Kidney (tissue), 13 donors: ENCODE measurements at regions not wholly inside any gene's neighbourhood (a gene's known extent, or its start where the extent isn't known, plus 50 kb on each side); places are given as distances from the start of the nearest gene placed in this dataset.

Experiments used
- DNase-seq, 5 donors: peaks; one replicate each; pipeline ENCODE4 v3.0.0-alpha.2; 2013 to 2020
- FAIRE-seq: peaks from 2 replicates; lab custom pipeline; 2012; peaks lifted over from hg19 to GRCh38; lab: Jason Lieb, UNC
- H3K27ac ChIP-seq, 2 donors: one replicate each; pipeline ENCODE4 v1.7.0; 2013; ENCODE audit warnings: low read depth in 2 of 2, low read length in 2 of 2, inconsistent platforms in 1 of 2
- H3K27me3 ChIP-seq: one replicate; pipeline ENCODE4 v1.7.1; 2013; ENCODE audit warnings: low read length, inconsistent platforms; ENCODE audit not compliant: control insufficient read depth, insufficient read depth
- H3K36me3 ChIP-seq, 3 donors: one replicate each; pipeline versions ENCODE4 v1.7.0 to v1.7.1; 2013; ENCODE audit warnings: low read length in 3 of 3, control low read depth in 1 of 3, inconsistent platforms in 1 of 3; ENCODE audit not compliant: insufficient read depth in 3 of 3, control insufficient read depth in 2 of 3
- H3K4me1 ChIP-seq, 3 donors: one replicate each; pipeline versions ENCODE4 v1.7.0 to v1.7.1; 2013; ENCODE audit warnings: low read length in 3 of 3, inconsistent platforms in 1 of 3, low read depth in 1 of 3; ENCODE audit not compliant: control insufficient read depth in 2 of 3, insufficient read depth in 2 of 3
- H3K4me3 ChIP-seq, 3 donors: one replicate each; pipeline versions ENCODE4 v1.7.0 to v1.8.1; 2013; ENCODE audit warnings: low read length in 3 of 3, control low read depth in 1 of 3, inconsistent platforms in 1 of 3
- H3K9ac ChIP-seq, 3 donors: one replicate each; pipeline versions ENCODE4 v1.7.0 to v1.7.1; 2013; ENCODE audit warnings: low read length in 3 of 3, control low read depth in 1 of 3, inconsistent platforms in 1 of 3
- H3K9me3 ChIP-seq, 3 donors: one replicate each; pipeline versions ENCODE4 v1.7.0 to v1.7.1; 2013; ENCODE audit warnings: low read length in 3 of 3, control low read depth in 1 of 3, inconsistent platforms in 1 of 3; ENCODE audit not compliant: control insufficient read depth in 2 of 3, insufficient read depth in 1 of 3
- intact Hi-C: fragments of 100-400 bp; cut with DNase I; formaldehyde crosslinking; loops from one replicate; pipeline ENCODE4 v1.11.1; 2022
- TF ChIP-seq, protein P1 (sequence below): IDR thresholded peaks from 3 replicates; pipeline ENCODE4 v1.5.1; 2012; ENCODE audit warnings: mild to moderate bottlenecking, moderate library complexity, borderline replicate concordance; ENCODE audit not compliant: insufficient read depth; ENCODE audit errors: extremely low read depth
- donor health status: control.
- donor health status: control.
- donor health status: control.
- donor health status: control.
- donor health status: control.
- donor health status: DM: yes; HTN: yes; CAD: no.
- donor health status: Normal renal cell carcinoma (clear cell type).

DNA sequence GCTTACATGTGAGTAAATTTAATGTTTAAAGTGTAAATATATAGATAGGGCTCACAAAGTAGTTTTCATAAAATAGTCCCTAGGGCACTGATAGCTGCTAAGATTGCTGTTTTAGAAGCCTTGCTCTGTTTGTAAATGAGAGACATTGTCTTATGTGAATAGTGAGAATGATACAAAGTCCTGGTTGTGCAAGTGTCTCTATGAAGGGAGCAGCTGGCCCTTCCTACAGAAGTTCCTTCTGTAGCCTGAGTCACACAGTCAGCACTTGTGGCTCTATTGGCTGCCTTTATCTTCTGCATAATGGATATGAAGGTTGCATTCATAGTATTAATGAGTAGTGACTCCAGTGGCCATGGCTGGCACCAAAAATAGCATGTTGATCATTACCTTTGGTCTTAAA is 279.7 kb downstream of the OSR1 start:
- intact Hi-C loops, result no loop called here
- no peak for FAIRE-seq

DNA sequence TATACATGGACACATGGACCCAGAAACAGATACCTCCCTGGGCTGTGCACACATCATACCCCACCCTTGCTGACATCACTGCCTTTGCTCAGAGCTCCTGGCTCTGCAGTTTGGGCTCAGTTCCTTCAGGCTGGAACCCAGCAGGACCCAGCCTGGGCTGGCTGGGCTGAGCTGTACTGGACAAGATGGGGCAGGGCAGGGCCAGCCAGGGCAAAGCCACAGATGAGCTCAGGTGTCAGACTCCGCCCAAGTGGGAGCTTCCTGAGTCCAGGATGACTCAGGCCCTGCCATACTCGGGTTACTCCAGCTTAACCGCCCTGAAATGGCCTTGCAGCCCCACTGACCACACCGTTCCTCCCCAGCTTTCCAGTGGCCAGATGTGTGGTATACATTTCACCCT is 284.9 kb downstream of the OSR1 start:
- H3K4me3 ChIP-seq, result no peak overlapping the region
- H3K9ac ChIP-seq, result no peak overlapping the region
- H3K27me3 ChIP-seq, result no peaks in the 10 kb centered on the region
- no peaks in the 10 kb centered on the region for H3K9me3 ChIP-seq
- H3K4me1 ChIP-seq, result no peaks in the 10 kb centered on the region
- TF ChIP-seq, protein P1, sequence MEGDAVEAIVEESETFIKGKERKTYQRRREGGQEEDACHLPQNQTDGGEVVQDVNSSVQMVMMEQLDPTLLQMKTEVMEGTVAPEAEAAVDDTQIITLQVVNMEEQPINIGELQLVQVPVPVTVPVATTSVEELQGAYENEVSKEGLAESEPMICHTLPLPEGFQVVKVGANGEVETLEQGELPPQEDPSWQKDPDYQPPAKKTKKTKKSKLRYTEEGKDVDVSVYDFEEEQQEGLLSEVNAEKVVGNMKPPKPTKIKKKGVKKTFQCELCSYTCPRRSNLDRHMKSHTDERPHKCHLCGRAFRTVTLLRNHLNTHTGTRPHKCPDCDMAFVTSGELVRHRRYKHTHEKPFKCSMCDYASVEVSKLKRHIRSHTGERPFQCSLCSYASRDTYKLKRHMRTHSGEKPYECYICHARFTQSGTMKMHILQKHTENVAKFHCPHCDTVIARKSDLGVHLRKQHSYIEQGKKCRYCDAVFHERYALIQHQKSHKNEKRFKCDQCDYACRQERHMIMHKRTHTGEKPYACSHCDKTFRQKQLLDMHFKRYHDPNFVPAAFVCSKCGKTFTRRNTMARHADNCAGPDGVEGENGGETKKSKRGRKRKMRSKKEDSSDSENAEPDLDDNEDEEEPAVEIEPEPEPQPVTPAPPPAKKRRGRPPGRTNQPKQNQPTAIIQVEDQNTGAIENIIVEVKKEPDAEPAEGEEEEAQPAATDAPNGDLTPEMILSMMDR, result no peak
- intact Hi-C loops, result no loop called here
- FAIRE-seq (no peak), DNase-seq (peak in 4 of 5 donors; percentile 85 to 91 (median 88))
- no peak overlapping the region for H3K27ac ChIP-seq
- no peaks in the 10 kb centered on the region for H3K36me3 ChIP-seq

More for the DNA sequence above, 279.7 kb downstream of the OSR1 start:
- H3K9ac ChIP-seq, result no peak overlapping the region
- no peaks in the 10 kb centered on the region for H3K4me1 ChIP-seq
- H3K27ac ChIP-seq, result no peak overlapping the region
- TF ChIP-seq, protein P1, result no peak
- H3K9me3 ChIP-seq, result no peaks in the 10 kb centered on the region
- H3K27me3 ChIP-seq, result no peaks in the 10 kb centered on the region
- no peak for DNase-seq
- no peak overlapping the region for H3K4me3 ChIP-seq
- no peaks in the 10 kb centered on the region for H3K36me3 ChIP-seq

DNA sequence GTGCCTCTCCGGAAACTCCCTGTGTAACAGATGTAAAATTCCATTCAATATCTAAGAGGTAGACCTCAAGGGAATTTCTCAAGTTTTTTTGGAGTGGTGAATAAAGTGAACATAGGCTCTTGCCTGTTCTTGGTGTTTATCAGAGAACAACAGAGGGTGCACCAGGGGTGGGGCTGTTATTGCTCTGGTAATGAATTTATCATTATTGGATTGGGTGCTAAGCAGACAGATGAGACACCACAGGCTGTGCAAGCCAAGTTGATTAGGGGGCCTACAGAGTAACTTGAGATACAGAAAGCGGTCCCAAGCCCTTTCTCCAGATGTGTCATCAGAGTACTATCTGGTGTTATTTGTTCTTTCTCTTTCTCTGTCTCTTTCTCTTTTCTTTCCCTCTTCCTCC is 286.3 kb downstream of the OSR1 start:
- Histone ChIP-seq H3K27ac (no peak overlapping the region), H3K9me3 (no peaks in the 10 kb centered on the region), H3K27me3 (no peaks in the 10 kb centered on the region), H3K9ac (no peak overlapping the region), H3K4me3 (no peak overlapping the region), H3K36me3 (no peaks in the 10 kb centered on the region), H3K4me1 (no peaks in the 10 kb centered on the region)
- FAIRE-seq, result no peak
- DNase-seq, result no peak
- TF ChIP-seq, protein P1, result no peak
- intact Hi-C loops, result no loop called here

DNA sequence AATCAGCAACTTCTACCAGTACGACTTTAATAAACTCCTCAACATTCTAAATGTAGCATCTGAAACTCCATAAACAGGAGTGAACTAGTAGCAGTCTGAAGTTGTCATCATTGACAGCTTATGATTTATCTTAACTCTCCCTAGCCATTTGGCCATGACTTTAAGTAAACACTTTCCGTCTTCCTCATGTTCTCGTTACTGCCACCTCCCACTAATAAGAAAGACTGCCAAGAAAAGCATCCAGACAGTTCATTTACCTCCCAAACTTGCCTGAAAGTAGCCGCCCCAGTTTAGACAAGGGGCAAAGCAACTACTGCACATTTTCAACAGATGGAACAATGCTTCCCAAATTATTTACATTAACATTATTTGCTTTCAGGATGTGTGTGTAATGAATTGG is 287.5 kb downstream of the OSR1 start:
- Histone ChIP-seq H3K27ac (no peak overlapping the region), H3K4me1 (no peaks in the 10 kb centered on the region), H3K9me3 (no peaks in the 10 kb centered on the region), H3K36me3 (no peaks in the 10 kb centered on the region), H3K4me3 (no peak overlapping the region), H3K27me3 (no peaks in the 10 kb centered on the region), H3K9ac (no peak overlapping the region)
- DNase-seq (peak in 3 of 5 donors; percentile 26 to 84 (median 83)), FAIRE-seq (no peak)
- intact Hi-C loops, result no loop called here
- TF ChIP-seq, protein P1, result no peak
